SK-N-SH (cell line): ENCODE measurements at regions not wholly inside any gene's neighbourhood (a gene's known extent, or its start where the extent isn't known, plus 50 kb on each side); places are given as distances from the start of the nearest gene placed in this dataset.

Source experiments
- CTCF ChIA-PET: fragments of 300-600, 350-600 bp; formaldehyde crosslinking; extraction: SDS; loops from one replicate; lab custom pipeline; 2021; lab: Yijun Ruan, JAX
- POLR2A ChIA-PET: fragments of 350-600 bp; sonication (Branson Sonifier 250); formaldehyde crosslinking; extraction: SDS; loops from one replicate; lab custom pipeline; 2020; ENCODE audit warnings: antibody characterized with exemption, inconsistent platforms; lab: Yijun Ruan, JAX
- DNase-seq: peaks from one replicate; pipeline ENCODE4 v3.0.0; 2012
- H2AFZ ChIP-seq: fragments of 200-600 bp; sonication (generic); 2 replicates; pipeline ENCODE4 v1.8.1; 2016; ENCODE audit warnings: antibody characterized with exemption, mild to moderate bottlenecking, low read depth
- H3F3A ChIP-seq: fragments of 200-600 bp; sonication (generic); replicated peaks from 2 replicates; pipeline ENCODE3; 2016; ENCODE audit warnings: antibody characterized with exemption, mild to moderate bottlenecking; ENCODE audit not compliant: insufficient read depth
- H3K27ac ChIP-seq, 2 experiments: fragments of 200-500 bp in 1 of 2; fragments of 200-600 bp in 1 of 2; sonication (Bioruptor generic) in 1 of 2; sonication (generic), shearing (Covaris generic) in 1 of 2; 2 replicates each; pipeline versions ENCODE4 v1.5.1 to v1.6.1; 2014 to 2016; ENCODE audit warnings: low read depth in 2 of 2, inconsistent platforms in 1 of 2, low read length in 1 of 2, mild to moderate bottlenecking in 1 of 2, mixed read lengths in 1 of 2
- H3K27me3 ChIP-seq: fragments of 200-600 bp; sonication (generic), shearing (Covaris generic); 2 replicates; pipeline ENCODE4 v1.6.1; 2016; ENCODE audit warnings: mixed run types; ENCODE audit not compliant: insufficient read depth
- H3K36me3 ChIP-seq, 2 experiments: fragments of 200-500 bp in 1 of 2; fragments of 200-600 bp in 1 of 2; sonication (Bioruptor generic) in 1 of 2; sonication (generic) in 1 of 2; replicated peaks in 1 of 2; 2 replicates each; pipeline versions ENCODE3 to v1.5.1; 2014 to 2016; ENCODE audit warnings: low read length in 1 of 2, mild to moderate bottlenecking in 1 of 2; ENCODE audit not compliant: insufficient read depth in 2 of 2, control insufficient read depth in 1 of 2
- H3K4me1 ChIP-seq, 2 experiments: fragments of 200-500 bp in 1 of 2; fragments of 200-600 bp in 1 of 2; sonication (Bioruptor generic) in 1 of 2; sonication (generic), shearing (Covaris generic) in 1 of 2; 2 replicates each; pipeline versions ENCODE4 v1.5.1 to v1.6.1; 2014 to 2016; ENCODE audit warnings: low read depth in 1 of 2, low read length in 1 of 2, mixed run types in 1 of 2; ENCODE audit not compliant: insufficient read depth in 2 of 2, control insufficient read depth in 1 of 2
- H3K4me2 ChIP-seq: fragments of 200-600 bp; sonication (generic), shearing (Covaris generic); 2 replicates; pipeline ENCODE4 v1.6.1; 2017; ENCODE audit warnings: mixed run types
- H3K4me3 ChIP-seq, 2 experiments: fragments of 200-500 bp in 1 of 2; fragments of 200-600 bp in 1 of 2; sonication (Bioruptor generic) in 1 of 2; sonication (generic), shearing (Covaris generic) in 1 of 2; 2 replicates each; pipeline versions ENCODE4 v1.5.1 to v1.8.1; 2014 to 2016; ENCODE audit warnings: low read depth in 2 of 2, inconsistent platforms in 1 of 2, low read length in 1 of 2, mild to moderate bottlenecking in 1 of 2, mixed read lengths in 1 of 2, moderate library complexity in 1 of 2
- H3K79me2 ChIP-seq: fragments of 200-600 bp; sonication (generic); 2 replicates; pipeline ENCODE4 v1.8.1; 2017; ENCODE audit warnings: mild to moderate bottlenecking; ENCODE audit not compliant: insufficient read depth
- H3K9ac ChIP-seq: fragments of 200-600 bp; sonication (generic); 2 replicates; pipeline ENCODE4 v1.6.1; 2017; ENCODE audit warnings: mixed run types
- H3K9me2 ChIP-seq: fragments of 200-600 bp; sonication (generic); 2 replicates; pipeline ENCODE4 v1.6.1; 2017; ENCODE audit warnings: mixed run types
- H3K9me3 ChIP-seq: fragments of 200-600 bp; sonication (generic); 2 replicates; pipeline ENCODE4 v1.6.1; 2017; ENCODE audit warnings: mixed run types, mild to moderate bottlenecking, moderate library complexity
- H4K20me1 ChIP-seq: fragments of 200-600 bp; sonication (generic); 2 replicates; pipeline ENCODE4 v1.6.1; 2017; ENCODE audit warnings: mild to moderate bottlenecking, mixed run types; ENCODE audit not compliant: insufficient read depth
- FOSL2 ChIP-seq: IDR thresholded peaks from 2 replicates; pipeline ENCODE4 v1.4.0; 2012; ENCODE audit warnings: low read depth, mild to moderate bottlenecking, moderate library complexity, borderline replicate concordance
- GATA2 ChIP-seq: sonication (generic); formaldehyde crosslinking; IDR thresholded peaks from 2 replicates; pipeline ENCODE4 v1.5.0; 2020; ENCODE audit warnings: mild to moderate bottlenecking, missing genetic modification reagents
- MEF2A ChIP-seq: IDR thresholded peaks from 2 replicates; pipeline ENCODE4 v1.4.0; 2012; ENCODE audit warnings: low read depth, borderline replicate concordance
- POLR2AphosphoS5 ChIP-seq: IDR thresholded peaks from 2 replicates; pipeline ENCODE4 v1.6.1; 2012; ENCODE audit warnings: low read depth, low read length
- SIN3A ChIP-seq: IDR thresholded peaks from 2 replicates; pipeline ENCODE4 v1.6.1; 2012; ENCODE audit warnings: low read depth, mild to moderate bottlenecking, low read length, moderate library complexity, borderline replicate concordance
- SMC3 ChIP-seq: IDR thresholded peaks from 2 replicates; pipeline ENCODE4 v1.6.1; 2012; ENCODE audit warnings: low read depth, low read length, improper control_type of control experiment
- TAF1 ChIP-seq: IDR thresholded peaks from 2 replicates; pipeline ENCODE4 v1.6.1; 2012; ENCODE audit warnings: low read depth, mild to moderate bottlenecking, low read length, moderate library complexity, borderline replicate concordance
- YY1 ChIP-seq: IDR thresholded peaks from 2 replicates; pipeline ENCODE4 v1.4.0; 2012; ENCODE audit warnings: low read depth, mild to moderate bottlenecking
- ZBTB33 ChIP-seq: IDR thresholded peaks from 2 replicates; pipeline ENCODE4 v1.4.0; 2012; ENCODE audit warnings: low read depth, borderline replicate concordance
- WGBS: methylation state at CpG from one replicate; pipeline ENCODE4 v1.1.6; 2017; ENCODE audit warnings: low lambda C conversion rate; 5-methylcytosine and 5-hydroxymethylcytosine counted together
- TF ChIP-seq, protein P1 (sequence below): IDR thresholded peaks from 2 replicates; pipeline ENCODE4 v1.4.0; 2012; ENCODE audit warnings: low read depth, borderline replicate concordance

GRCh38 chr4:99746443-99746842 lies 70.2 kb upstream of the DAPP1 start:
- no peak overlapping the region for H3K9ac ChIP-seq

GRCh38 chr4:99736846-99737245 lies 79.2 kb upstream of the C4orf54 start:
- CTCF ChIA-PET: no interaction called here
- H3K79me2 ChIP-seq: no peaks in the 10 kb centered on the region
- DNase-seq: no peak
- H3F3A ChIP-seq: no peaks in the 10 kb centered on the region
- H2AFZ ChIP-seq: no peak overlapping the region
- H3K4me3 ChIP-seq: no peak overlapping the region
- no peaks in the 10 kb centered on the region for H3K36me3 ChIP-seq
- TF ChIP-seq FOSL2 (no peak), SIN3A (no peak), TAF1 (no peak), SMC3 (no peak), POLR2AphosphoS5 (no peak), YY1 (no peak)
- TF ChIP-seq, protein P1, sequence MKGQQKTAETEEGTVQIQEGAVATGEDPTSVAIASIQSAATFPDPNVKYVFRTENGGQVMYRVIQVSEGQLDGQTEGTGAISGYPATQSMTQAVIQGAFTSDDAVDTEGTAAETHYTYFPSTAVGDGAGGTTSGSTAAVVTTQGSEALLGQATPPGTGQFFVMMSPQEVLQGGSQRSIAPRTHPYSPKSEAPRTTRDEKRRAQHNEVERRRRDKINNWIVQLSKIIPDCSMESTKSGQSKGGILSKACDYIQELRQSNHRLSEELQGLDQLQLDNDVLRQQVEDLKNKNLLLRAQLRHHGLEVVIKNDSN: no peak
- H3K9me3 ChIP-seq: no peaks in the 10 kb centered on the region
- no peaks in the 10 kb centered on the region; the same call in 1 of the 2 replicates for H3K27me3 ChIP-seq
- H4K20me1 ChIP-seq: no peaks in the 10 kb centered on the region
- POLR2A ChIA-PET: no interaction called here
- 4% methylated on average over 1 of the region's 1 CpG for WGBS
- H3K4me2 ChIP-seq: no peak overlapping the region
- no peaks in the 10 kb centered on the region for H3K9me2 ChIP-seq
- H3K4me1 ChIP-seq: no peaks in the 10 kb centered on the region
- no peak overlapping the region for H3K9ac ChIP-seq
- no peak overlapping the region for H3K27ac ChIP-seq

More at GRCh38 chr4:99746443-99746842, 70.2 kb upstream of the DAPP1 start:
- Histone ChIP-seq H3K79me2 (no peaks in the 10 kb centered on the region), H3K27ac (no peak overlapping the region), H3K36me3 (no peaks in the 10 kb centered on the region), H3K27me3 (no peaks in the 10 kb centered on the region), H3K9me3 (no peaks in the 10 kb centered on the region), H3K4me3 (no peak overlapping the region), H2AFZ (no peak overlapping the region), H4K20me1 (no peaks in the 10 kb centered on the region), H3K9me2 (no peaks in the 10 kb centered on the region), H3F3A (no peaks in the 10 kb centered on the region), H3K4me1 (no peaks in the 10 kb centered on the region), H3K4me2 (no peak overlapping the region)
- TF ChIP-seq ZBTB33: no peak
- TF ChIP-seq GATA2 (CRISPR knock-in tag): no peak
- TF ChIP-seq POLR2AphosphoS5: no peak
- no peak for TF ChIP-seq MEF2A
- POLR2A ChIA-PET: no interaction called here
- DNase-seq: no peak
- CTCF ChIA-PET: no interaction called here
- WGBS: 10% methylated on average over 1 of the region's 1 CpG
